Endothelial cell (in vitro differentiated cells): ENCODE measurements at regions not wholly inside any gene's neighbourhood (a gene's known extent, or its start where the extent isn't known, plus 50 kb on each side); places are given as distances from the start of the nearest gene placed in this dataset.

ENCODE experiments used
- DNase-seq: peaks from one replicate; pipeline ENCODE4 v3.0.0; 2021; ENCODE audit warnings: low spot score
- H3K27ac Mint-ChIP-seq: one replicate; pipeline ENCODE4 v1.8.0; 2021; ENCODE audit warnings: mixed read lengths, inconsistent platforms; ENCODE audit not compliant: unreplicated experiment
- H3K27me3 Mint-ChIP-seq: one replicate; pipeline ENCODE4 v1.8.0; 2021; ENCODE audit warnings: mild to moderate bottlenecking, moderate library complexity, mixed read lengths, inconsistent platforms; ENCODE audit not compliant: unreplicated experiment
- H3K36me3 Mint-ChIP-seq: one replicate; pipeline ENCODE4 v1.8.0; 2021; ENCODE audit warnings: mild to moderate bottlenecking, low read depth, mixed read lengths, inconsistent platforms; ENCODE audit not compliant: unreplicated experiment
- H3K4me1 Mint-ChIP-seq: one replicate; pipeline ENCODE4 v1.8.0; 2021; ENCODE audit warnings: mild to moderate bottlenecking, mixed read lengths, inconsistent platforms; ENCODE audit not compliant: unreplicated experiment
- H3K4me3 Mint-ChIP-seq: one replicate; pipeline ENCODE4 v1.8.0; 2021; ENCODE audit warnings: mild to moderate bottlenecking, mixed read lengths, inconsistent platforms; ENCODE audit not compliant: unreplicated experiment
- H3K9me3 Mint-ChIP-seq: one replicate; pipeline ENCODE4 v1.8.0; 2021; ENCODE audit warnings: mixed read lengths, inconsistent platforms; ENCODE audit not compliant: unreplicated experiment
- CTCF ChIP-seq: fragments of 200-600 bp; sonication (generic); IDR thresholded peaks from one replicate; pipeline ENCODE4 v1.5.0; 2021; ENCODE audit warnings: antibody characterized with exemption; ENCODE audit not compliant: unreplicated experiment

- peaks cover 19% of the 10 kb centered on the region for H3K4me1 Mint-ChIP-seq
- peaks cover 9% of the 10 kb centered on the region for H3K36me3 Mint-ChIP-seq
Measured at GRCh38 chr11:33544593-33545373, 155.8 kb downstream of the C11orf91 start.

DNA sequence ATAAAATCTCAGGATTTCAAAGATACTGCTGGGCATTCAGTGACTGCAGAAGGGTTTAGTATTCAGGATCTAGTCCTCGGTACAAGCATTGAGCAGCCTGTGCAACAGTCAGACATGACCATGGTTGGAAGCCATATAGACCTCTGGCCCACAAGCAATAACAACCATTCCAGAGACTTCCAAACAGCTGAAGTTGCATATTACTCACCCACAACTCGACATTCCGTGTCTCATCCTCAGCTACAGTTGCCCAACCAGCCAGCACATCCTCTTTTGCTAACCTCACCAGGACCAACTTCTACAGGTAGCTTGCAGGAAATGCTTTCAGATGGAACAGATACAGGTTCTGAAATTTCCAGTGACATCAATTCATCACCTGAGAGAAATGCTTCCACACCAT is 156.8 kb downstream of the C11orf91 start:
- H3K36me3 Mint-ChIP-seq = peaks cover 9% of the 10 kb centered on the region
- no peak overlapping the region for H3K27ac Mint-ChIP-seq
- no peaks in the 10 kb centered on the region for H3K9me3 Mint-ChIP-seq
- peaks cover 22% of the 10 kb centered on the region for H3K4me1 Mint-ChIP-seq
- no peak overlapping the region for H3K4me3 Mint-ChIP-seq
- no peak for DNase-seq
- no peak for TF ChIP-seq CTCF
- H3K27me3 Mint-ChIP-seq = peaks cover 2% of the 10 kb centered on the region

More at GRCh38 chr11:33544593-33545373, 155.8 kb downstream of the C11orf91 start:
- Mint-ChIP-seq H3K9me3 (no peaks in the 10 kb centered on the region), H3K4me3 (no peak overlapping the region), H3K27ac (no peak overlapping the region), H3K27me3 (peaks cover 2% of the 10 kb centered on the region)
- TF ChIP-seq CTCF = no peak
- no peak for DNase-seq

DNA sequence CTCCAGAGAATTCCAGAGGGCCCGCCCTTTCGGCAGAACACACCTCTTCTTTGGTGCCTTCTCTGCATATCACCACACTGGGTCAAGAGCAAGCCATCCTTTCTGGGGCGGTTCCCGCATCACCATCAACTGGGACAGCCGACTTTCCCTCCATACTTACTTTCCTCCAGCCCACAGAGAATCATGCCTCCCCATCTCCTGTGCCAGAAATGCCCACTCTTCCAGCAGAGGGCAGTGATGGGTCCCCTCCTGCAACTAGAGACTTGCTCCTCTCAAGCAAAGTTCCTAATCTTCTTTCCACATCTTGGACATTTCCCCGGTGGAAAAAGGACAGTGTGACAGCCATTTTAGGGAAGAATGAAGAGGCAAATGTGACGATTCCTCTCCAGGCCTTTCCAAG is 157.7 kb downstream of the C11orf91 start:
- H3K36me3 Mint-ChIP-seq = peaks cover 9% of the 10 kb centered on the region
- DNase-seq = peak; percentile 73
- peaks cover 2% of the 10 kb centered on the region for H3K27me3 Mint-ChIP-seq
- H3K9me3 Mint-ChIP-seq = no peaks in the 10 kb centered on the region
- H3K27ac Mint-ChIP-seq = no peak overlapping the region
- no peak overlapping the region for H3K4me3 Mint-ChIP-seq
- peak; percentile 45 for TF ChIP-seq CTCF
- H3K4me1 Mint-ChIP-seq = peaks cover 25% of the 10 kb centered on the region

GRCh38 chr11:33540946-33541915 is 159.4 kb downstream of the C11orf91 start:
- H3K4me3 Mint-ChIP-seq = no peak overlapping the region

More at GRCh38 chr11:33540946-33541915, 159.4 kb downstream of the C11orf91 start:
- peaks cover 9% of the 10 kb centered on the region for H3K36me3 Mint-ChIP-seq
- peak overlapping the region; percentile 20 for H3K27ac Mint-ChIP-seq
- no peaks in the 10 kb centered on the region for H3K9me3 Mint-ChIP-seq
- no peak for DNase-seq
- H3K4me1 Mint-ChIP-seq = peaks cover 25% of the 10 kb centered on the region
- H3K27me3 Mint-ChIP-seq = peaks cover 2% of the 10 kb centered on the region
- TF ChIP-seq CTCF = no peak
